HepG2 (cell line): ENCODE measurements at regions not wholly inside any gene's neighbourhood (a gene's known extent, or its start where the extent isn't known, plus 50 kb on each side); places are given as distances from the start of the nearest gene placed in this dataset.

Experiments used
- EP300 ChIP-seq, 3 experiments: sonication (generic) in 1 of 3; formaldehyde crosslinking in 1 of 3; IDR thresholded peaks; 2 replicates each; pipeline versions ENCODE4 v1.5.1 to v1.6.1; 2011 to 2020; ENCODE audit warnings: low read depth in 2 of 3, low read length in 2 of 3, borderline replicate concordance in 1 of 3, improper control_type of control experiment in 1 of 3, mild to moderate bottlenecking in 1 of 3, missing genetic modification reagents in 1 of 3, moderate library complexity in 1 of 3
- MAFG ChIP-seq: sonication (generic); formaldehyde crosslinking; IDR thresholded peaks from 2 replicates; pipeline ENCODE4 v1.5.1; 2020; ENCODE audit warnings: mild to moderate bottlenecking, missing genetic modification reagents
- NFAT5 ChIP-seq: sonication (generic); formaldehyde crosslinking; IDR thresholded peaks from 2 replicates; pipeline ENCODE4 v1.4.0; 2020; ENCODE audit warnings: missing genetic modification reagents
- ZNF225 ChIP-seq: sonication (generic); formaldehyde crosslinking; IDR thresholded peaks from 2 replicates; pipeline ENCODE4 v1.4.0; 2020; ENCODE audit warnings: mild to moderate bottlenecking, missing genetic modification reagents
- TF ChIP-seq, protein P1 (sequence below): sonication (generic); formaldehyde crosslinking; IDR thresholded peaks from 2 replicates; pipeline ENCODE4 v1.4.0; 2020; ENCODE audit warnings: missing genetic modification reagents, borderline replicate concordance

- TF ChIP-seq, protein P1, sequence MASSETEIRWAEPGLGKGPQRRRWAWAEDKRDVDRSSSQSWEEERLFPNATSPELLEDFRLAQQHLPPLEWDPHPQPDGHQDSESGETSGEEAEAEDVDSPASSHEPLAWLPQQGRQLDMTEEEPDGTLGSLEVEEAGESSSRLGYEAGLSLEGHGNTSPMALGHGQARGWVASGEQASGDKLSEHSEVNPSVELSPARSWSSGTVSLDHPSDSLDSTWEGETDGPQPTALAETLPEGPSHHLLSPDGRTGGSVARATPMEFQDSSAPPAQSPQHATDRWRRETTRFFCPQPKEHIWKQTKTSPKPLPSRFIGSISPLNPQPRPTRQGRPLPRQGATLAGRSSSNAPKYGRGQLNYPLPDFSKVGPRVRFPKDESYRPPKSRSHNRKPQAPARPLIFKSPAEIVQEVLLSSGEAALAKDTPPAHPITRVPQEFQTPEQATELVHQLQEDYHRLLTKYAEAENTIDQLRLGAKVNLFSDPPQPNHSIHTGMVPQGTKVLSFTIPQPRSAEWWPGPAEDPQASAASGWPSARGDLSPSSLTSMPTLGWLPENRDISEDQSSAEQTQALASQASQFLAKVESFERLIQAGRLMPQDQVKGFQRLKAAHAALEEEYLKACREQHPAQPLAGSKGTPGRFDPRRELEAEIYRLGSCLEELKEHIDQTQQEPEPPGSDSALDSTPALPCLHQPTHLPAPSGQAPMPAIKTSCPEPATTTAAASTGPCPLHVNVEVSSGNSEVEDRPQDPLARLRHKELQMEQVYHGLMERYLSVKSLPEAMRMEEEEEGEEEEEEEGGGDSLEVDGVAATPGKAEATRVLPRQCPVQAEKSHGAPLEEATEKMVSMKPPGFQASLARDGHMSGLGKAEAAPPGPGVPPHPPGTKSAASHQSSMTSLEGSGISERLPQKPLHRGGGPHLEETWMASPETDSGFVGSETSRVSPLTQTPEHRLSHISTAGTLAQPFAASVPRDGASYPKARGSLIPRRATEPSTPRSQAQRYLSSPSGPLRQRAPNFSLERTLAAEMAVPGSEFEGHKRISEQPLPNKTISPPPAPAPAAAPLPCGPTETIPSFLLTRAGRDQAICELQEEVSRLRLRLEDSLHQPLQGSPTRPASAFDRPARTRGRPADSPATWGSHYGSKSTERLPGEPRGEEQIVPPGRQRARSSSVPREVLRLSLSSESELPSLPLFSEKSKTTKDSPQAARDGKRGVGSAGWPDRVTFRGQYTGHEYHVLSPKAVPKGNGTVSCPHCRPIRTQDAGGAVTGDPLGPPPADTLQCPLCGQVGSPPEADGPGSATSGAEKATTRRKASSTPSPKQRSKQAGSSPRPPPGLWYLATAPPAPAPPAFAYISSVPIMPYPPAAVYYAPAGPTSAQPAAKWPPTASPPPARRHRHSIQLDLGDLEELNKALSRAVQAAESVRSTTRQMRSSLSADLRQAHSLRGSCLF (CRISPR knock-in tag) = no peak
- TF ChIP-seq NFAT5 (CRISPR knock-in tag) (no peak), ZNF225 (CRISPR knock-in tag) (no peak), MAFG (CRISPR knock-in tag) (no peak), EP300 (IDR thresholded peaks at IDR 0.05; ENCODE audit: low read depth in 2 of 2, low read length in 2 of 2) (no peak), EP300 (CRISPR knock-in tag; IDR thresholded peaks at IDR 0.05; ENCODE audit: borderline replicate concordance) (no peak)
Measured at GRCh38 chr3:28575746-28576613, 227.4 kb upstream of the AZI2 start (continued).
